Osteocyte (in vitro differentiated cells): ENCODE measurements at regions not wholly inside any gene's neighbourhood (a gene's known extent, or its start where the extent isn't known, plus 50 kb on each side); places are given as distances from the start of the nearest gene placed in this dataset.

Experiments
- DNase-seq: peaks from one replicate; pipeline ENCODE4 v3.0.0; 2021; ENCODE audit warnings: mixed read lengths; ENCODE audit not compliant: unreplicated experiment; ENCODE audit errors: extremely low spot score
- H3K27ac Mint-ChIP-seq: one replicate; pipeline ENCODE4 v1.8.0; 2021; ENCODE audit warnings: mild to moderate bottlenecking, mixed read lengths; ENCODE audit not compliant: unreplicated experiment
- H3K27me3 Mint-ChIP-seq: one replicate; pipeline ENCODE4 v1.8.0; 2021; ENCODE audit warnings: mixed read lengths; ENCODE audit not compliant: unreplicated experiment
- H3K36me3 Mint-ChIP-seq: one replicate; pipeline ENCODE4 v1.8.0; 2021; ENCODE audit warnings: mixed read lengths; ENCODE audit not compliant: unreplicated experiment
- H3K4me1 Mint-ChIP-seq: one replicate; pipeline ENCODE4 v1.8.0; 2021; ENCODE audit warnings: mixed read lengths; ENCODE audit not compliant: unreplicated experiment
- H3K4me3 Mint-ChIP-seq: one replicate; pipeline ENCODE4 v1.8.0; 2021; ENCODE audit warnings: mild to moderate bottlenecking, moderate library complexity, mixed read lengths; ENCODE audit not compliant: unreplicated experiment
- H3K9me3 Mint-ChIP-seq: one replicate; pipeline ENCODE4 v1.8.0; 2021; ENCODE audit warnings: mixed read lengths; ENCODE audit not compliant: unreplicated experiment
- CTCF ChIP-seq: fragments of 200-600 bp; sonication (generic); IDR thresholded peaks from 2 replicates; pipeline ENCODE4 v1.5.0; 2021; ENCODE audit warnings: antibody characterized with exemption, mild to moderate bottlenecking, moderate library complexity

- no peaks in the 10 kb centered on the region for H3K36me3 Mint-ChIP-seq
- H3K4me3 Mint-ChIP-seq, result no peak overlapping the region
- no peaks in the 10 kb centered on the region for H3K27me3 Mint-ChIP-seq
- H3K27ac Mint-ChIP-seq, result no peak overlapping the region
- H3K9me3 Mint-ChIP-seq, result no peaks in the 10 kb centered on the region
- H3K4me1 Mint-ChIP-seq, result no peaks in the 10 kb centered on the region
- no peak for TF ChIP-seq CTCF
- no peak for DNase-seq
These were observed 466.8 kb upstream of the MEX3C start for GRCh38 chr18:51664236-51664635.

- Mint-ChIP-seq H3K27ac (no peak overlapping the region), H3K27me3 (no peaks in the 10 kb centered on the region), H3K4me3 (no peak overlapping the region), H3K36me3 (no peaks in the 10 kb centered on the region), H3K9me3 (peaks cover 6% of the 10 kb centered on the region), H3K4me1 (no peaks in the 10 kb centered on the region)
- TF ChIP-seq CTCF, result no peak
- DNase-seq, result no peak
These were observed 469.3 kb upstream of the MEX3C start for GRCh38 chr18:51666763-51667191.

GRCh38 chr18:51668101-51668500 lies 470.6 kb upstream of the MEX3C start:
- H3K4me1 Mint-ChIP-seq, result no peaks in the 10 kb centered on the region
- TF ChIP-seq CTCF, result peak; percentile 75
- DNase-seq, result no peak
- peaks cover 6% of the 10 kb centered on the region for H3K9me3 Mint-ChIP-seq
- H3K4me3 Mint-ChIP-seq, result no peak overlapping the region
- H3K27ac Mint-ChIP-seq, result no peak overlapping the region
- H3K27me3 Mint-ChIP-seq, result no peaks in the 10 kb centered on the region
- H3K36me3 Mint-ChIP-seq, result no peaks in the 10 kb centered on the region

GRCh38 chr18:51668607-51669006 lies 471.1 kb upstream of the MEX3C start:
- no peak overlapping the region for H3K4me3 Mint-ChIP-seq
- H3K36me3 Mint-ChIP-seq, result no peaks in the 10 kb centered on the region
- DNase-seq, result no peak
- no peak overlapping the region for H3K27ac Mint-ChIP-seq
- TF ChIP-seq CTCF, result no peak
- no peaks in the 10 kb centered on the region for H3K4me1 Mint-ChIP-seq
- H3K27me3 Mint-ChIP-seq, result no peaks in the 10 kb centered on the region
- H3K9me3 Mint-ChIP-seq, result peaks cover 6% of the 10 kb centered on the region

- Mint-ChIP-seq H3K27me3 (no peaks in the 10 kb centered on the region), H3K4me3 (no peak overlapping the region), H3K36me3 (no peaks in the 10 kb centered on the region), H3K4me1 (no peaks in the 10 kb centered on the region), H3K9me3 (peaks cover 2% of the 10 kb centered on the region), H3K27ac (no peak overlapping the region)
- DNase-seq, result no peak
- no peak for TF ChIP-seq CTCF
These were observed 489.1 kb upstream of the MEX3C start for GRCh38 chr18:51686590-51686989.
